Astrocyte (in vitro differentiated cells and primary cell): ENCODE measurements at regions not wholly inside any gene's neighbourhood (a gene's known extent, or its start where the extent isn't known, plus 50 kb on each side); places are given as distances from the start of the nearest gene placed in this dataset.

ENCODE experiments used
- DNase-seq: peaks from one replicate; pipeline ENCODE4 v3.0.0-alpha.2; 2010; ENCODE audit warnings: low read depth
- FAIRE-seq: peaks from 2 replicates; lab custom pipeline; 2011; peaks lifted over from hg19 to GRCh38; lab: Jason Lieb, UNC
- H2AFZ ChIP-seq: 2 replicates; pipeline ENCODE4 v1.6.0; 2012; ENCODE audit warnings: low read depth, low read length, inconsistent platforms
- H3K27ac ChIP-seq: 2 replicates; pipeline ENCODE4 v1.5.1; 2011; ENCODE audit warnings: low read depth, low read length, inconsistent platforms
- H3K27me3 ChIP-seq: 2 replicates; pipeline ENCODE4 v1.6.0; 2011; ENCODE audit warnings: low read length, inconsistent platforms; ENCODE audit not compliant: insufficient read depth
- H3K36me3 ChIP-seq: 2 replicates; pipeline ENCODE4 v1.5.1; 2011; ENCODE audit warnings: low read length, inconsistent platforms; ENCODE audit not compliant: insufficient read depth
- H3K4me1 ChIP-seq: 2 replicates; pipeline ENCODE4 v1.5.1; 2011; ENCODE audit warnings: low read length, inconsistent platforms; ENCODE audit not compliant: insufficient read depth
- H3K4me2 ChIP-seq: 2 replicates; pipeline ENCODE4 v1.6.0; 2012; ENCODE audit warnings: low read length, inconsistent platforms
- H3K4me3 ChIP-seq: 2 replicates; pipeline ENCODE4 v1.5.1; 2011; ENCODE audit warnings: low read depth, mild to moderate bottlenecking, low read length, inconsistent platforms; ENCODE audit not compliant: insufficient read depth
- H3K79me2 ChIP-seq: 2 replicates; pipeline ENCODE4 v1.6.0; 2012; ENCODE audit warnings: mild to moderate bottlenecking, low read length, inconsistent platforms; ENCODE audit not compliant: insufficient read depth
- H3K9ac ChIP-seq: 2 replicates; pipeline ENCODE4 v1.6.0; 2012; ENCODE audit warnings: mild to moderate bottlenecking, low read length, inconsistent platforms
- H3K9me3 ChIP-seq: 2 replicates; pipeline ENCODE4 v1.5.1; 2012; ENCODE audit warnings: low read depth, mild to moderate bottlenecking, low read length, inconsistent platforms; ENCODE audit not compliant: insufficient read depth
- H4K20me1 ChIP-seq: 2 replicates; pipeline ENCODE4 v1.6.0; 2012; ENCODE audit warnings: low read length, inconsistent platforms; ENCODE audit not compliant: insufficient read depth
- H3K27ac Mint-ChIP-seq: one replicate; pipeline ENCODE4 v1.8.0; 2021; ENCODE audit warnings: mild to moderate bottlenecking, mixed read lengths; ENCODE audit not compliant: unreplicated experiment
- H3K27me3 Mint-ChIP-seq: one replicate; pipeline ENCODE4 v1.8.0; 2021; ENCODE audit warnings: low read depth, mixed read lengths; ENCODE audit not compliant: unreplicated experiment
- H3K36me3 Mint-ChIP-seq: one replicate; pipeline ENCODE4 v1.8.0; 2021; ENCODE audit warnings: low read depth, mixed read lengths; ENCODE audit not compliant: unreplicated experiment
- H3K4me1 Mint-ChIP-seq: one replicate; pipeline ENCODE4 v1.8.0; 2021; ENCODE audit warnings: low read depth, mixed read lengths; ENCODE audit not compliant: unreplicated experiment
- H3K4me3 Mint-ChIP-seq: one replicate; pipeline ENCODE4 v1.8.0; 2021; ENCODE audit warnings: mild to moderate bottlenecking, moderate library complexity, mixed read lengths; ENCODE audit not compliant: unreplicated experiment
- H3K9me3 Mint-ChIP-seq: one replicate; pipeline ENCODE4 v1.8.0; 2021; ENCODE audit warnings: mild to moderate bottlenecking, mixed read lengths; ENCODE audit not compliant: unreplicated experiment
- EZH2 ChIP-seq: IDR thresholded peaks from 2 replicates; pipeline ENCODE4 v1.6.1; 2012; ENCODE audit warnings: mild to moderate bottlenecking, low read length, inconsistent platforms; ENCODE audit not compliant: insufficient read depth
- TF ChIP-seq, protein P1 (sequence below): IDR thresholded peaks from 2 replicates; pipeline ENCODE4 v1.5.1; 2011; ENCODE audit warnings: low read depth, mild to moderate bottlenecking, inconsistent platforms, low read length, moderate library complexity; ENCODE audit not compliant: insufficient read depth

DNA sequence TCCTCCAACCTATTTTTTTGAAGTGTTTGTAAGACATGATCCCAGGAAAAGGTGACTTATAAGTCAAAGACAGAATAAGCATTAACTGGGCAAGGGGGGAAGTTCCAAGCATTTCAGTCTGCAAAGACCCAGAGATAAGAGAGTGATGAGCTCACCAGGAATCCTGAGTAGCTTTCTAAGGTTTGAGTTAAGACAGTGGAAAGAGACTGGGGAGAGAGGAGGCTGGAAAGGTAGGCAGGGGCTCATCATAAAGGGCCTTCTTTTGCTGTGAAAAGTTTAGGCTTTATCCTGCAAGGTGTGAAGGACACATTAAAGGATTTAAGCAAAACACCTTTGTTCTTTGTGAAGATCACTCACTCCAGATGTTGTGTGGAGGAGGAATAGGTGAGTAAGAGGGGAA, 438.8 kb downstream of the CHL1 start:
- no peak for TF ChIP-seq EZH2
- TF ChIP-seq, protein P1, sequence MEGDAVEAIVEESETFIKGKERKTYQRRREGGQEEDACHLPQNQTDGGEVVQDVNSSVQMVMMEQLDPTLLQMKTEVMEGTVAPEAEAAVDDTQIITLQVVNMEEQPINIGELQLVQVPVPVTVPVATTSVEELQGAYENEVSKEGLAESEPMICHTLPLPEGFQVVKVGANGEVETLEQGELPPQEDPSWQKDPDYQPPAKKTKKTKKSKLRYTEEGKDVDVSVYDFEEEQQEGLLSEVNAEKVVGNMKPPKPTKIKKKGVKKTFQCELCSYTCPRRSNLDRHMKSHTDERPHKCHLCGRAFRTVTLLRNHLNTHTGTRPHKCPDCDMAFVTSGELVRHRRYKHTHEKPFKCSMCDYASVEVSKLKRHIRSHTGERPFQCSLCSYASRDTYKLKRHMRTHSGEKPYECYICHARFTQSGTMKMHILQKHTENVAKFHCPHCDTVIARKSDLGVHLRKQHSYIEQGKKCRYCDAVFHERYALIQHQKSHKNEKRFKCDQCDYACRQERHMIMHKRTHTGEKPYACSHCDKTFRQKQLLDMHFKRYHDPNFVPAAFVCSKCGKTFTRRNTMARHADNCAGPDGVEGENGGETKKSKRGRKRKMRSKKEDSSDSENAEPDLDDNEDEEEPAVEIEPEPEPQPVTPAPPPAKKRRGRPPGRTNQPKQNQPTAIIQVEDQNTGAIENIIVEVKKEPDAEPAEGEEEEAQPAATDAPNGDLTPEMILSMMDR = no peak
- Histone ChIP-seq H4K20me1 (no peaks in the 10 kb centered on the region), H3K79me2 (no peaks in the 10 kb centered on the region), H2AFZ (no peak overlapping the region), H3K9ac (no peak overlapping the region), H3K36me3 (no peaks in the 10 kb centered on the region), H3K4me2 (no peak overlapping the region), H3K9me3 (no peaks in the 10 kb centered on the region), H3K27ac (no peak overlapping the region), H3K4me1 (no peaks in the 10 kb centered on the region), H3K4me3 (no peak overlapping the region), H3K27me3 (no peaks in the 10 kb centered on the region)
- Mint-ChIP-seq H3K4me1 (no peaks in the 10 kb centered on the region), H3K27ac (no peak overlapping the region), H3K27me3 (no peaks in the 10 kb centered on the region), H3K9me3 (no peaks in the 10 kb centered on the region), H3K36me3 (no peaks in the 10 kb centered on the region), H3K4me3 (no peak overlapping the region)
- DNase-seq = no peak
- no peak for FAIRE-seq

- FAIRE-seq = no peak
Measured at GRCh38 chr3:643376-643775, 446.8 kb downstream of the CHL1 start.

DNA sequence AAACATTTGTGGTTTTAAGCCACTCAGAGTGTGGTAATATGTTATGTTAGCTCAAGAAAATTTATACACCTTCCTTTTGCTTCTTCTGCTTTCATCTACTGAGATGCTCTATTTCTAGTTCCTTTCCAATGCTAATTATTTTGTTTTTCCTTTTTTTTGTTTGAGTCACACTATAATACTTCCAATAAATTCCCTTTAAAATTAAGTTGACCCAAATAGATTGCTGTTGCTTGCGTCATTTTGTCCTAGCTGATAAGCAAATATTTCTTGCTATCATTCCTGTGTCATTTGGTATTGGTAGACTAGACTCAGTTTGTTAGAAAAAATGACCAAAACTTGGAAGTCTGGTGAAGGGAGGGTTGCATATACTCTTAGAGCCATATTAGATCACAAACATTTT, 437.0 kb upstream of the CNTN6 start:
- H3K27me3 Mint-ChIP-seq = no peaks in the 10 kb centered on the region
- no peak overlapping the region for H3K4me3 Mint-ChIP-seq
- H3K36me3 Mint-ChIP-seq = no peaks in the 10 kb centered on the region
- DNase-seq = no peak
- Histone ChIP-seq H2AFZ (no peak overlapping the region), H3K9ac (no peak overlapping the region), H3K79me2 (no peaks in the 10 kb centered on the region), H3K27me3 (no peaks in the 10 kb centered on the region), H3K9me3 (no peaks in the 10 kb centered on the region), H3K36me3 (no peaks in the 10 kb centered on the region), H3K4me3 (no peak overlapping the region), H3K27ac (no peak overlapping the region), H4K20me1 (no peaks in the 10 kb centered on the region), H3K4me1 (no peaks in the 10 kb centered on the region), H3K4me2 (no peak overlapping the region)
- TF ChIP-seq, protein P1 = no peak
- TF ChIP-seq EZH2 = no peak
- no peak for FAIRE-seq
- no peak overlapping the region for H3K27ac Mint-ChIP-seq
- H3K4me1 Mint-ChIP-seq = no peaks in the 10 kb centered on the region
- peaks cover 2% of the 10 kb centered on the region for H3K9me3 Mint-ChIP-seq

More at GRCh38 chr3:643376-643775, 446.8 kb downstream of the CHL1 start:
- no peak for TF ChIP-seq EZH2
- TF ChIP-seq, protein P1 = no peak
- Mint-ChIP-seq H3K27me3 (no peaks in the 10 kb centered on the region), H3K4me1 (no peaks in the 10 kb centered on the region), H3K27ac (no peak overlapping the region), H3K4me3 (no peak overlapping the region), H3K9me3 (peaks cover 2% of the 10 kb centered on the region), H3K36me3 (no peaks in the 10 kb centered on the region)
- no peak overlapping the region for H3K27ac ChIP-seq
- H3K79me2 ChIP-seq = no peaks in the 10 kb centered on the region
- no peak overlapping the region for H3K4me3 ChIP-seq
- no peaks in the 10 kb centered on the region for H4K20me1 ChIP-seq
- H3K9me3 ChIP-seq = no peaks in the 10 kb centered on the region
- H3K27me3 ChIP-seq = no peaks in the 10 kb centered on the region
- H2AFZ ChIP-seq = no peak overlapping the region
- no peak overlapping the region for H3K9ac ChIP-seq
- H3K4me2 ChIP-seq = no peak overlapping the region
- H3K4me1 ChIP-seq = no peaks in the 10 kb centered on the region
- H3K36me3 ChIP-seq = no peaks in the 10 kb centered on the region
- DNase-seq = no peak
